GM19240 (cell line): ENCODE measurements at regions not wholly inside any gene's neighbourhood (a gene's known extent, or its start where the extent isn't known, plus 50 kb on each side); places are given as distances from the start of the nearest gene placed in this dataset.

Source experiments
- DNase-seq: peaks from one replicate; pipeline ENCODE4 v3.0.0; 2011; ENCODE audit warnings: low spot score; ENCODE audit not compliant: insufficient read length

- DNase-seq, result no peak
Observed at GRCh38 chr2:57878171-57878865, 168.3 kb upstream of the VRK2 start.

- no peak for DNase-seq
Observed at GRCh38 chr2:57878866-57879210, 167.8 kb upstream of the VRK2 start.

- DNase-seq, result no peak
Observed at GRCh38 chr2:57880446-57880845, 166.2 kb upstream of the VRK2 start.

- DNase-seq, result no peak
Observed at GRCh38 chr2:57880967-57881366, 165.6 kb upstream of the VRK2 start.

GRCh38 chr2:57881998-57882888 lies 164.4 kb upstream of the VRK2 start:
- no peak for DNase-seq

- DNase-seq, result no peak
Observed at GRCh38 chr2:57882895-57883515, 163.6 kb upstream of the VRK2 start.

- DNase-seq, result no peak
Observed at GRCh38 chr2:57884281-57884680, 162.3 kb upstream of the VRK2 start.

GRCh38 chr2:57885742-57886141 lies 160.9 kb upstream of the VRK2 start:
- DNase-seq, result no peak

GRCh38 chr2:57886161-57886786 lies 160.3 kb upstream of the VRK2 start:
- DNase-seq, result no peak

- no peak for DNase-seq
Observed at GRCh38 chr2:57888463-57888862, 158.1 kb upstream of the VRK2 start.

- DNase-seq, result no peak
Observed at GRCh38 chr2:57890464-57890863, 156.1 kb upstream of the VRK2 start.

GRCh38 chr2:57891086-57891712 lies 155.4 kb upstream of the VRK2 start:
- DNase-seq, result no peak

GRCh38 chr2:57892920-57893319 lies 153.7 kb upstream of the VRK2 start:
- no peak for DNase-seq

- DNase-seq, result no peak
Observed at GRCh38 chr2:57893347-57893746, 153.3 kb upstream of the VRK2 start.

GRCh38 chr2:57893786-57894185 lies 152.8 kb upstream of the VRK2 start:
- no peak for DNase-seq

- no peak for DNase-seq
Observed at GRCh38 chr2:57894381-57894780, 152.2 kb upstream of the VRK2 start.

- DNase-seq, result no peak
Observed at GRCh38 chr2:57897920-57898319, 148.7 kb upstream of the VRK2 start.

GRCh38 chr2:57899898-57900297 lies 146.7 kb upstream of the VRK2 start:
- DNase-seq, result no peak

GRCh38 chr2:57902578-57902977 lies 144.0 kb upstream of the VRK2 start:
- no peak for DNase-seq

- DNase-seq, result no peak
Observed at GRCh38 chr2:57906152-57906732, 140.4 kb upstream of the VRK2 start.

GRCh38 chr2:57907411-57907810 lies 139.2 kb upstream of the VRK2 start:
- DNase-seq, result no peak
